ENCODE measurements at regions not wholly inside any gene's neighbourhood (a gene's known extent, or its start where the extent isn't known, plus 50 kb on each side); places are given as distances from the start of the nearest gene placed in this dataset.

GRCh38 chr3:87448558-87448957 is 172.2 kb upstream of the POU1F1 start:
- Mint-ChIP-seq H3K4me3 (no peak overlapping the region), H3K9me3 (peaks cover 0 to 24% (median 10%) of the 10 kb centered on the region in 11 donors), H3K27ac (no peak overlapping the region), H3K27me3 (no peaks in the 10 kb centered on the region), H3K4me1 (no peaks in the 10 kb centered on the region), H3K36me3 (no peaks in the 10 kb centered on the region)
- Histone ChIP-seq H3K36me3 (ENCODE audit: control insufficient read depth in 2 of 3, insufficient read depth in 3 of 3, low read length in 3 of 3) (no peaks in the 10 kb centered on the region), H3K27me3 (ENCODE audit: control insufficient read depth in 2 of 2, insufficient read depth in 2 of 2, low read length in 2 of 2) (no peaks in the 10 kb centered on the region), H3K4me3 (ENCODE audit: low read length) (no peak overlapping the region), H3K9me3 (ENCODE audit: control insufficient read depth in 2 of 3, low read length in 3 of 3) (peaks cover 0 to 3% (median 0%) of the 10 kb centered on the region in 3 experiments), H3K4me1 (ENCODE audit: control insufficient read depth in 2 of 2, insufficient read depth in 2 of 2, low read length in 2 of 2) (no peaks in the 10 kb centered on the region), H3K27ac (ENCODE audit: low read depth, low read length) (no peak overlapping the region)
- intact Hi-C loops (cut with micrococcal nuclease): no loop called here
- no peak for DNase-seq
- CTCF ChIA-PET: no interaction called here
- ATAC-seq: no peak
- POLR2A ChIA-PET: no interaction called here

- no peak for DNase-seq
- POLR2A ChIA-PET: no interaction called here
- Mint-ChIP-seq H3K4me3 (no peak overlapping the region), H3K27me3 (no peaks in the 10 kb centered on the region), H3K27ac (no peak overlapping the region), H3K36me3 (no peaks in the 10 kb centered on the region), H3K4me1 (no peaks in the 10 kb centered on the region), H3K9me3 (peaks cover 0 to 24% (median 10%) of the 10 kb centered on the region in 11 donors)
- intact Hi-C loops (cut with micrococcal nuclease): no loop called here
- peaks cover 0 to 3% (median 0%) of the 10 kb centered on the region in 3 experiments for H3K9me3 ChIP-seq (ENCODE audit: control insufficient read depth in 2 of 3, low read length in 3 of 3)
- H3K27ac ChIP-seq (ENCODE audit: low read depth, low read length): no peak overlapping the region
- no peaks in the 10 kb centered on the region for H3K27me3 ChIP-seq (ENCODE audit: control insufficient read depth in 2 of 2, insufficient read depth in 2 of 2, low read length in 2 of 2)
- H3K4me3 ChIP-seq (ENCODE audit: low read length): no peak overlapping the region
- no peaks in the 10 kb centered on the region for H3K4me1 ChIP-seq (ENCODE audit: control insufficient read depth in 2 of 2, insufficient read depth in 2 of 2, low read length in 2 of 2)
- CTCF ChIA-PET: no interaction called here
- no peak for ATAC-seq
- no peaks in the 10 kb centered on the region for H3K36me3 ChIP-seq (ENCODE audit: control insufficient read depth in 2 of 3, insufficient read depth in 3 of 3, low read length in 3 of 3)
Measured at GRCh38 chr3:87446849-87447387, 170.5 kb upstream of the POU1F1 start.

DNA sequence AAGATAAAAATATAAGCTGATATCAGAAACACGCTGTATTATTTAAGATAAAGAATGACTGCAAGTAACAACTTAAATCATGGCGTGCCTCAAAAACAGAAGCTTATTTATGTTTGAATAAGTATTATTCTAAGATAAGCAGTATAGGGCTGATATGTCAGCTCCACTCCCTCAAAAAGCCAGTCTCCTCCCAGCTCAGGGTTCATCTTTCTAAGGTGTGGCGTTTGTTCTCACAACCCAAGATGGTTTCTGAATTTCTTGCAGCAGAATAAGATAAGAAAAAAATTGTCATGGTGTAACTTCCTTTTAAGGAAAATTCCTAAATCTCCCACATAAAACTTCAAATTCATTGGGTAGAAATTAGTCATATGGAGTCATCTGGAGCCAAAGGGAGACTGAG is 166.1 kb upstream of the POU1F1 start:
- peaks cover 0 to 3% (median 0%) of the 10 kb centered on the region in 3 experiments for H3K9me3 ChIP-seq (ENCODE audit: control insufficient read depth in 2 of 3, low read length in 3 of 3)
- no peaks in the 10 kb centered on the region for H3K36me3 Mint-ChIP-seq
- H3K4me1 ChIP-seq (ENCODE audit: control insufficient read depth in 2 of 2, insufficient read depth in 2 of 2, low read length in 2 of 2): no peaks in the 10 kb centered on the region
- no peak overlapping the region for H3K27ac ChIP-seq (ENCODE audit: low read depth, low read length)
- no peak overlapping the region for H3K27ac Mint-ChIP-seq
- H3K4me1 Mint-ChIP-seq: peaks cover 0 to 11% (median 0%) of the 10 kb centered on the region in 7 donors
- peaks cover 0 to 14% (median 5%) of the 10 kb centered on the region in 11 donors for H3K9me3 Mint-ChIP-seq
- H3K4me3 Mint-ChIP-seq: no peak overlapping the region
- no peak for DNase-seq
- no peaks in the 10 kb centered on the region for H3K36me3 ChIP-seq (ENCODE audit: control insufficient read depth in 2 of 3, insufficient read depth in 3 of 3, low read length in 3 of 3)
- no peaks in the 10 kb centered on the region for H3K27me3 ChIP-seq (ENCODE audit: control insufficient read depth in 2 of 2, insufficient read depth in 2 of 2, low read length in 2 of 2)
- intact Hi-C loops (cut with micrococcal nuclease): no loop called here
- ChIA-PET POLR2A (no interaction called here), CTCF (no interaction called here)
- no peak for ATAC-seq
- H3K27me3 Mint-ChIP-seq: no peaks in the 10 kb centered on the region
- H3K4me3 ChIP-seq (ENCODE audit: low read length): no peak overlapping the region

GRCh38 chr3:87437765-87438164 is 161.4 kb upstream of the POU1F1 start:
- peaks cover 0 to 2% (median 0%) of the 10 kb centered on the region in 11 donors for H3K9me3 Mint-ChIP-seq
- Histone ChIP-seq H3K27ac (ENCODE audit: low read depth, low read length) (no peak overlapping the region), H3K36me3 (ENCODE audit: control insufficient read depth in 2 of 3, insufficient read depth in 3 of 3, low read length in 3 of 3) (no peaks in the 10 kb centered on the region), H3K4me1 (ENCODE audit: control insufficient read depth in 2 of 2, insufficient read depth in 2 of 2, low read length in 2 of 2) (no peaks in the 10 kb centered on the region), H3K4me3 (ENCODE audit: low read length) (no peak overlapping the region), H3K27me3 (ENCODE audit: control insufficient read depth in 2 of 2, insufficient read depth in 2 of 2, low read length in 2 of 2) (no peaks in the 10 kb centered on the region), H3K9me3 (ENCODE audit: control insufficient read depth in 2 of 3, low read length in 3 of 3) (no peaks in the 10 kb centered on the region)
- H3K27me3 Mint-ChIP-seq: no peaks in the 10 kb centered on the region
- intact Hi-C loops (cut with micrococcal nuclease): no loop called here
- DNase-seq (no peak), ATAC-seq (no peak)
- ChIA-PET POLR2A (no interaction called here), CTCF (no interaction called here)
- no peak overlapping the region for H3K27ac Mint-ChIP-seq
- peak overlapping the region in 3 of 10 donors; percentile 5 to 43 (median 17) for H3K4me3 Mint-ChIP-seq
- H3K4me1 Mint-ChIP-seq: peaks cover 0 to 11% (median 0%) of the 10 kb centered on the region in 7 donors
- no peaks in the 10 kb centered on the region for H3K36me3 Mint-ChIP-seq

- H3K4me3 ChIP-seq (ENCODE audit: low read length): no peak overlapping the region
- POLR2A ChIA-PET: no interaction called here
- intact Hi-C loops (cut with micrococcal nuclease): no loop called here
Measured at GRCh38 chr3:87436781-87437543, 160.6 kb upstream of the POU1F1 start.

GRCh38 chr3:87435926-87436620 is 159.7 kb upstream of the POU1F1 start:
- no peak for ATAC-seq
- no peak for DNase-seq
- Mint-ChIP-seq H3K9me3 (peaks cover 0 to 3% (median 0%) of the 10 kb centered on the region in 11 donors), H3K4me1 (peaks cover 0 to 11% (median 0%) of the 10 kb centered on the region in 7 donors), H3K27ac (peak overlapping the region in 1 of 9 donors; percentile 56), H3K36me3 (no peaks in the 10 kb centered on the region), H3K27me3 (no peaks in the 10 kb centered on the region), H3K4me3 (no peak overlapping the region)
- Histone ChIP-seq H3K4me3 (ENCODE audit: low read length) (no peak overlapping the region), H3K36me3 (ENCODE audit: control insufficient read depth in 2 of 3, insufficient read depth in 3 of 3, low read length in 3 of 3) (no peaks in the 10 kb centered on the region), H3K27me3 (ENCODE audit: control insufficient read depth in 2 of 2, insufficient read depth in 2 of 2, low read length in 2 of 2) (no peaks in the 10 kb centered on the region), H3K27ac (ENCODE audit: low read depth, low read length) (no peak overlapping the region), H3K9me3 (ENCODE audit: control insufficient read depth in 2 of 3, low read length in 3 of 3) (no peaks in the 10 kb centered on the region), H3K4me1 (ENCODE audit: control insufficient read depth in 2 of 2, insufficient read depth in 2 of 2, low read length in 2 of 2) (no peaks in the 10 kb centered on the region)
- intact Hi-C loops (cut with micrococcal nuclease): no loop called here
- ChIA-PET POLR2A (no interaction called here), CTCF (no interaction called here)

More at GRCh38 chr3:87436781-87437543, 160.6 kb upstream of the POU1F1 start:
- no peaks in the 10 kb centered on the region for H3K4me1 ChIP-seq (ENCODE audit: control insufficient read depth in 2 of 2, insufficient read depth in 2 of 2, low read length in 2 of 2)
- H3K36me3 ChIP-seq (ENCODE audit: control insufficient read depth in 2 of 3, insufficient read depth in 3 of 3, low read length in 3 of 3): no peaks in the 10 kb centered on the region
- peaks cover 0 to 11% (median 0%) of the 10 kb centered on the region in 7 donors for H3K4me1 Mint-ChIP-seq
- no peak overlapping the region for H3K27ac ChIP-seq (ENCODE audit: low read depth, low read length)
- no peaks in the 10 kb centered on the region for H3K36me3 Mint-ChIP-seq
- DNase-seq (no peak), ATAC-seq (no peak)
- H3K27me3 Mint-ChIP-seq: no peaks in the 10 kb centered on the region
- no peak overlapping the region for H3K4me3 Mint-ChIP-seq
- peaks cover 0 to 2% (median 0%) of the 10 kb centered on the region in 11 donors for H3K9me3 Mint-ChIP-seq
- H3K27me3 ChIP-seq (ENCODE audit: control insufficient read depth in 2 of 2, insufficient read depth in 2 of 2, low read length in 2 of 2): no peaks in the 10 kb centered on the region
- H3K9me3 ChIP-seq (ENCODE audit: control insufficient read depth in 2 of 3, low read length in 3 of 3): no peaks in the 10 kb centered on the region
- H3K27ac Mint-ChIP-seq: no peak overlapping the region
- CTCF ChIA-PET: no interaction called here

Data from naive thymus-derived CD4-positive, alpha-beta T cell (primary cell).